HG03196 (cell line): ENCODE measurements at regions not wholly inside any gene's neighbourhood (a gene's known extent, or its start where the extent isn't known, plus 50 kb on each side); places are given as distances from the start of the nearest gene placed in this dataset.
"Not testable (repeated sequence)": the region's sequence is repeated elsewhere in the genome, so short reads cannot be mapped to it uniquely, and the experiment has no call there.

Source experiments
- ATAC-seq: cut with Tn5 transposase; IDR thresholded peaks from one replicate; pipeline ENCODE4 v1.9.1; 2021; ENCODE audit not compliant: unreplicated experiment

DNA sequence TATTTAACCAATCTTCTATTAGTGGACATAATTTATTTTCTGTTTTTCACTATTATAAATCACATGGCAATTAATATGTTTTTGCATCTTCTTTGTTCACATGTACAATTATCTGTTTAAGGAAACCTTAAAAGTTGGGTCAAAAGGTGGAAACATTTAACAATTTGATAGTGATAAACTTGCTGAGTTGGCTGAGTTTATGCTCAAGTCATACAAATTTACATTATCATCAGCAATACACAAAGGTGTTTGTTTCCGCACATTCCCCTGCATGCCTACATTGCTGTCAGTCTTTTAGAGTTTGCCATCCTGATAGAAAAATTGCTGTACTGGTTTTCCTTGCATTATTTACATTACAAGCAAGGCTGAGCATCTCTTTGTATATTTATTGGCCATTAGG, 139.5 kb downstream of the KCNRG start:
- ATAC-seq, result no peak

- no peak for ATAC-seq
These were observed 140.9 kb downstream of the KCNRG start for GRCh38 chr13:50156140-50156539.

- ATAC-seq, result no peak
These were observed 141.4 kb downstream of the KCNRG start for GRCh38 chr13:50156561-50157127.

DNA sequence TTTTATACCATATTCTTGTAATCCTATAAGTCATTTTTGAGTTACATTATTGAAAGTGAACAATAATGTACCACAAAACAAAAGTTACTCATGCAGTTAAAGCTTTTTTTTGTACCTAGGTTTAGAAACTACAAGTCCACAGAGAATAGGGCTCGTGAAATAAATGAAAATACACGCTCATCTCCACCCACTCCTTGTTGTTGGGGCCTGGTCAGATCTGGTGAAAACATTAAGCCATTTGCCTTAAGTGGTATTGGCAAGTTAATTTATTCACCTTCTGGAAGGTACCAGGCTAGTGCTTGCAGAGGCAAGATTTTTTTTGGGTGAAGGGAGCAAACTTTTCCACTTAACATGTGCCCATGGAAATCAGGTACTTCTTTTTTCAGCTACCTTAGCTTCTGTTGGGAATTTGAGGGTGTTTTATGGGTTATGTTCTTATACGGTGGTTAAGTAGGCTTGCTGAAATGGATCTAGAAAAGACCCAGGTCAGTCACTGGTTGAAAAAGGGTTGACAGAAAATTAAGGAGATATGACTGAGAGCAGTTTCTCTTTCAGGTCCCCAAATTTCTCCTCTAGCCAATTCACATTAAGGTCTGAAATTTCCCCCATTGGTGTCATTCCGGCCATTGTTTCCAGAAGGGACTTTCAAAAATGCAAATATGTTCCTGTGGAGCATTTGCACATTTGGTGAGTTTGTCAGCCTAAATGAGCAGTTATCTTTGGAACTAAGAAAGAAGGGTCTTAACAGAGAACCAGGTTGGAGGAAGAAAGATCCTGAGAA, 143.3 kb downstream of the KCNRG start:
- ATAC-seq, result no peak

GRCh38 chr13:50159607-50160006, 144.4 kb downstream of the KCNRG start:
- ATAC-seq, result no peak

DNA sequence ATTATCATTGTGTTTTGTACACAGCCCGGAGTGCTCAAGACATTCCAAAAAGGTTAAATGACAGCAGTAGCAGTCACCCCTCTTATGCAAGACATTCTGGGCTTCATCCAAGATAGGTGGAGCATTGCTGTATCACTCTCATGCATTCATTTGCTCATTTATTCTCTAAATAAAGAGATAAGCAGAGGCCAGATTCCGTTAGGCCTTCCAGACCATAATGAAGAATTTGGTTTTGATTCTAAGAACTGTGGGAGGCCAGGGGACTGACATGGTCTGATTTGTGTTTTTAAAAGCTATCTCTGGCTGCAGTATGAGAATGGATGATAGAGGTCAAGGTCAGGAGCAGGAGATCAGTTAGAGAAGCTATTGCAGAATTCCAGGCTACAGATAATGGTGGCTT, 145.8 kb downstream of the KCNRG start:
- no peak for ATAC-seq

DNA sequence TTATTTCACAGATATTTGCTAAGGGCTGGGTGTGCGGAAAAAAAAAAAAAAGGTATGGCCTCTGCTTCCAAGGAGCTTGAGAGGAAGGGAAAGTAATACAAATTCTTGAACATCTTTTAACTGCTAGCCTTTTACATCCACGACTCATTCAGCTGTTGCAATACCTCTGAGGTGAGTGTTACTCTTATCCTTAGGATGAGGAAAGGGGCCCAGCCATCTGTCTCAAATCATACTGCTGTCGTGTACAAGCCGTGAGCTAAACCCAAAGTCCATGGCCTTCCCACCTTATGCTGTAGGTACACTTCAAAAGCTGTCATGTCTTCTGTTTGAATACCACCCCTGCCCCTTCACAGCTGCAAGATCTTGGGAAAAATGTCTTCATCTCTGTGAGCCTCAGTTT, 146.8 kb downstream of the KCNRG start:
- ATAC-seq, result no peak

DNA sequence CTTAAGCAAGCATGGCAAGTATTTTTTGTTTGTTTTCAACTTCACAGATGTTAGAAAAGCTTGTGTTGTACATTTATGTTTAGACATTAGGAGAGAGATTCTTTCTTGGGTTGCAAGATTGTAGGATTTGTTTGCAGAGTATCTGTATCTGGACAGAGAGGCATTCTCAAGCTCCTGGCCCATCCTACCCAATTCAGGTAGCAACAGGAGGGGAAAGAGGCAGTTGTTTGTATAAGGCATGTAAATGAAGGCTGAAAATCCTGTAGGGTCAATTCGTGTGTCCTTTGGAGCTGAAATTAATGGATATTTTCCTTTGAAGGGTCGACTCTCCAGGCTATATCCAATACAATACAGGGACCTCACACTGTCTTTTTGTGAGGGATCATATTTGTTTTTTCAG, 147.3 kb downstream of the KCNRG start:
- no peak for ATAC-seq

DNA sequence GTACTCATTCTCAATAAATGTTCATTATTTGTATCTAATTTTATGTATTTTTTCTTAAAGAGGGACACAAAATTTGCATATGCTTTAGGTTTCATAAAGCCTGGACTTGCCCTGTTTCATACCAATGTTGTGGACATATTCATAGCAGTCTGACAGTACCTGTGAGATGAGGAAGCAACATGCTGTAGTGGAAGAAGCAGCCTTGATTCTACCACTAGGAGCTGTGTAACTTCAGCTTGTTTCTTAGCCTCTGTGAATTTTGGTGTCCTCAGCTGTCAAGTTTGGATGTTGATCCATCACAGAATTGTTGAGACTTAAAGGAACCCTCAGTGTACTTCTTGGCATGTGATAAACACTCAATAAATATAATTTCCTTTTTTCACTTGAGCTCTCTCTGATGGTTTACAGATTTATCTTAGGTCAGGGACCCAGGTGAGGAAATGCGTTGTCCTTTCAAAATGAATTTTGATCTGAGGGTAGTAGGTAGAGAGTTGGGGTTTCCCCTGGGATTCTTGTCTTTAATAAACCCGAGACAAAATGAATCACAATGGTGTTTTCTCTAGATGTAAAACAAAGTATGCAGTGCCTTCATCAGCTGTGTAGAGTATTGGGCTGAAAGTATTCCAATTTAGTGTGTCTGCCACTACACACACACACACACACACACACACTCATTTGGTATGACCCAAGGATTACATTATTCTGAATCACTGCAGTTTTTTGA, 152.1 kb downstream of the KCNRG start:
- no peak for ATAC-seq

DNA sequence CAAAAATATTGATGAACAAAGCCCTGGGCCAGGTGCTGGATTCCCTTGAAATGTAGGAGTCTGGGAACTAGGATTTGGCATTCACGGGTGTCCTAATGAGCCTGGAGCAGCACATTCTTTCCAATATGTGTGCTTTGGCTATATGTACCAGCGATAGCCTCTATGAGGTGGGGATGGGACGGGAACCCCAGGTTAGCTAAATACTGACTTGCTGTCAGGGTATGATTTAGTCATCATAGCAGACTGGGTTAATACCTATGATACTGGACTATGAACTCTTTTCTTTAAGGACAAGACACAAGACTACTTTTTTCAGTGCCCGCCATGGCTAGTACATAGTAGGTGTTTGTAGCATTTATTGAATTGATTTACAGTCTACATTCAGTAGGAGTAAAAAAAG, 152.7 kb downstream of the KCNRG start:
- no peak for ATAC-seq

GRCh38 chr13:50168786-50169185, 153.5 kb downstream of the KCNRG start:
- ATAC-seq, result no peak

DNA sequence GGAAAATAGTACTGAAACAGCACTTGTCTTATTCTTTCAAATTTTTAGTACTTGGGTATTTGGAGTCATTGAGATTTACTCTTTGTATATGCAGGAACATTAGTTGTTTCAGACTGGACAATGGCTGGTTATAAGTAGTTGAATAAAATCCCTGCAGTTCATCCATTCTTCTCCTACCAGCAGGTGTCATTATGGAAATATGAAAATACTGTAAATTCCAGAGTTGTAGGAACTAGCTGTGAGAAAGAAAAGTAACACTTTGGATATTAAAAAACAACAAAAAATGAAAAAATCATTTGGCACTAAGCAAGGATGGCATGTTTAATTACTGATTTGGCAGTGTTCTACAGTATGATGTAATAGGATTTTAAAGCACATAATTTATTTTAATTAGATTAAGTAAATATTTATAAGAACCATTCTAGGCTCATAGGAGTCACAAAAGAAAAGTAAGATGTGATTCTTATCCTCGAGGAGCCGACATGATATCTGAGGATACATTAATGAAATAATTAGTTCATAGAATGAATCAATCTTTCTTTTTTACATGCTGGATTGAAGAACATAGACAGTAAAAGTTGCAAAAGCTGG, 155.3 kb downstream of the KCNRG start:
- no peak for ATAC-seq

- no peak for ATAC-seq
These were observed 156.5 kb downstream of the KCNRG start for GRCh38 chr13:50171590-50172282.

DNA sequence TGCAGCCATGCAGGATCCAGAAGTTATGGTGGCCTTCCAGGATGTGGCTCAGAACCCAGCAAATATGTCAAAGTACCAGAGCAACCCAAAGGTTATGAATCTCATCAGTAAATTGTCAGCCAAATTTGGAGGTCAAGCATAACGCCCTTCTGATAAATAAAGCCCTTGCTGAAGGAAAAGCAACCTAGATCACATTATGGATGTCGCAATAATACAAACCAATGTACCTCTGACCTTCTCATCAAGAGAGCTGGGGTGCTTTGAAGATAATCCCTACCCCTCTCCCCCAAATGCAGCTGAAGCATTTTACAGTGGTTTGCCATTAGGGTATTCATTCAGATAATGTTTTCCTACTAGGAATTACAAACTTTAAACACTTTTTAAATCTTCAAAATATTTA, 157.8 kb downstream of the KCNRG start:
- not testable (repeated sequence) for ATAC-seq

- ATAC-seq, result no peak
These were observed 159.4 kb downstream of the KCNRG start for GRCh38 chr13:50174630-50175029.

DNA sequence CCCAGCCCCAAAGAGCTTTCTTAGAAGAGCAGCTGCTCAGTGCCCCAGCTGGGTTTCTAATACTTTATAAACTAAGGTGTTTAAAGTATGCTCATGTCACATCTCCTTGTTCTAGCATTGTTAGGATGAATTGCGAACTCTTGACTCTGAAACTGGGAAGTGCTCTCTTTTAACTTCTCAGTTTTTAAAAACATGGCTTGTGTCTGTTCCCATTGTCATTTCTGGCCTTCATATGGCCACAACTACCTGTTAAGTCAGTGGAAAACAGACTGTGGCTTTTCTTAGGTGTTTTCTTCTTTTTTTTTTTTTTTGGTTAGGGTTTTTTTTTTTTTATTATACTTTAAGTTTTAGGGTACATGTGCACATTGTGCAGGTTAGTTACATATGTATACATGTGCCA, 164.7 kb downstream of the KCNRG start:
- ATAC-seq, result no peak

GRCh38 chr13:50185769-50186763, 170.8 kb downstream of the KCNRG start:
- not testable (repeated sequence) for ATAC-seq

GRCh38 chr13:50187352-50188029, 172.2 kb downstream of the KCNRG start:
- ATAC-seq, result no peak

GRCh38 chr13:50188696-50189095, 173.5 kb downstream of the KCNRG start:
- ATAC-seq, result no peak
